ENCODE measurements at regions not wholly inside any gene's neighbourhood (a gene's known extent, or its start where the extent isn't known, plus 50 kb on each side); places are given as distances from the start of the nearest gene placed in this dataset.
A peak's percentile ranks its signal among the peaks of the same experiment; 100 is the strongest.

DNA sequence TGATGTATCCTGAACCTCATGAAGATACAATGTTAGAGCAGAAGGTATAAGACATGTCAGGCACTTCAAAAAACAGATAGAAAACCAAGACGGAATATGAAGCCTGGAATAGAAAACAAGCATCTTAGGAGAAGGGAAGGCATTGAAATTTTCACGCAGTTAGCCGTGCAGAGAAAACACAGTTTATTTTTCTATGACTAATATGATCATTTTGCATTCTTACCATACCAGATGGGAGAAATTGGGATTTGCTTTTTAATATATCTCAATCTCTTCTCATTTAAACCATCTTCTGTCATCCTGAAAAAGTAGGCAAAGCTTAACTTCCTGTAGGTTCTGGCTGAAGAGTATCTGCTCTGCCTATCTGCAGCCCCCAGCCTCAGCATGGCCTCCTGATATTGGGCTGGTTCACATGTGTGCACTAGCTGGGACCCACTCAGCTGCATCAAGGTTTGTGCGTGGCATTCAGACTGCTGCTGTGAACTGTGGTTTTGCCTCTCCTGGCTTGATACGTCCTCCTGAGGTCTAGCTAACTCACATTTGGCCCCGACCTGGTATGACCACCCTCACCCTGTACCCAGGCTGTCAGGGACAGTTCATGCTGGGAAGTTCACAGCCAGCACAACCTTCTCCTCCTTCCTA, 392.5 kb upstream of the SASH1 start:
- H3K4me3 ChIP-seq (ENCODE audit: low read depth, low read length) = no peak overlapping the region
- no peak for FAIRE-seq
- no peak for DNase-seq (ENCODE audit: low read depth)
- TF ChIP-seq, protein P1, sequence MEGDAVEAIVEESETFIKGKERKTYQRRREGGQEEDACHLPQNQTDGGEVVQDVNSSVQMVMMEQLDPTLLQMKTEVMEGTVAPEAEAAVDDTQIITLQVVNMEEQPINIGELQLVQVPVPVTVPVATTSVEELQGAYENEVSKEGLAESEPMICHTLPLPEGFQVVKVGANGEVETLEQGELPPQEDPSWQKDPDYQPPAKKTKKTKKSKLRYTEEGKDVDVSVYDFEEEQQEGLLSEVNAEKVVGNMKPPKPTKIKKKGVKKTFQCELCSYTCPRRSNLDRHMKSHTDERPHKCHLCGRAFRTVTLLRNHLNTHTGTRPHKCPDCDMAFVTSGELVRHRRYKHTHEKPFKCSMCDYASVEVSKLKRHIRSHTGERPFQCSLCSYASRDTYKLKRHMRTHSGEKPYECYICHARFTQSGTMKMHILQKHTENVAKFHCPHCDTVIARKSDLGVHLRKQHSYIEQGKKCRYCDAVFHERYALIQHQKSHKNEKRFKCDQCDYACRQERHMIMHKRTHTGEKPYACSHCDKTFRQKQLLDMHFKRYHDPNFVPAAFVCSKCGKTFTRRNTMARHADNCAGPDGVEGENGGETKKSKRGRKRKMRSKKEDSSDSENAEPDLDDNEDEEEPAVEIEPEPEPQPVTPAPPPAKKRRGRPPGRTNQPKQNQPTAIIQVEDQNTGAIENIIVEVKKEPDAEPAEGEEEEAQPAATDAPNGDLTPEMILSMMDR (IDR thresholded peaks at IDR 0.05; ENCODE audit: insufficient read depth, low read length, severe bottlenecking) = no peak
- no peaks in the 10 kb centered on the region for H3K36me3 ChIP-seq (ENCODE audit: control insufficient read depth, insufficient read depth, low read length)
- no peaks in the 10 kb centered on the region for H3K27me3 ChIP-seq (ENCODE audit: control insufficient read depth, insufficient read depth, low read length)

DNA sequence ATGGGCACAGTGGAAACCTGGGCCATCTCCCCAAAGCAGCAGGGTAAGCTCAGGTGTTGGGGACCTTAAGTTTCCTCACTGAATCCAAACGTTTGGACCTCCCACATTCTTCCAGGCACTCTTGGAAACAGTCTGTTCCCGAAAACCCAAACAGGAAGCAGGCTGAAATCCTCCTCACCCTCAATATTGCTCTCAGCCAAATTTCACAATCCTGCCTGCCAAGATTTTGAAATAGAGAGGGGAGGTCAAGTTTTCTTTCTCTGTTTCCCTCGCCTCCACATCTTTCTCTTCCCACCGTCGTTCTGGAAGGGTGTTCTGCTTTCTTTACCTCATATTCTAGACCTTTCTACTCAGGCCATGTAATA, 392.0 kb upstream of the SASH1 start:
- FAIRE-seq (no peak), DNase-seq (ENCODE audit: low read depth) (peak; percentile 38)

DNA sequence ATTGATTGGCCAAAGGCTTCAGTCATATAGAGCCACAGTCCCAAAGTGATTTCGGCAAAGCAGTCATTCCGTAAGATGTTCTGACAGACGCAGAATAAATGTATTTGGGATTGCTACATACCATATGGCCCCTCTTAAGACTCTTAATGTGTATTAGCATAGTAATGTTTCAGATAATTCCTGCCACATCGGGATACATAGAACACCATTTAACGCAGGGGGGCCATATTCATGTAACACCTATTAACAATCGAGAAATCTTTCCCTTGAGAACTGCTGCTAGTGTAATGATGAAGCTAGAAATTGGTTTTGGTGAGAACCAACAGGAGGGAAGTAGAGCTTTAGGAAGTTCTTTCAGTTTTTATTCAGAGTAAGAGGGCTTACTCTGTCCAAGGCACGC, 390.9 kb upstream of the SASH1 start:
- DNase-seq (ENCODE audit: low read depth) (no peak), FAIRE-seq (no peak)
- Histone ChIP-seq H3K27me3 (ENCODE audit: control insufficient read depth, insufficient read depth, low read length) (no peaks in the 10 kb centered on the region), H3K4me3 (ENCODE audit: low read depth, low read length) (no peak overlapping the region), H3K36me3 (ENCODE audit: control insufficient read depth, insufficient read depth, low read length) (no peaks in the 10 kb centered on the region)
- TF ChIP-seq, protein P1 (IDR thresholded peaks at IDR 0.05; ENCODE audit: insufficient read depth, low read length, severe bottlenecking) = no peak

More for the DNA sequence above, 392.0 kb upstream of the SASH1 start:
- Histone ChIP-seq H3K36me3 (ENCODE audit: control insufficient read depth, insufficient read depth, low read length) (no peaks in the 10 kb centered on the region), H3K4me3 (ENCODE audit: low read depth, low read length) (no peak overlapping the region), H3K27me3 (ENCODE audit: control insufficient read depth, insufficient read depth, low read length) (no peaks in the 10 kb centered on the region)
- TF ChIP-seq, protein P1 (IDR thresholded peaks at IDR 0.05; ENCODE audit: insufficient read depth, low read length, severe bottlenecking) = no peak

DNA sequence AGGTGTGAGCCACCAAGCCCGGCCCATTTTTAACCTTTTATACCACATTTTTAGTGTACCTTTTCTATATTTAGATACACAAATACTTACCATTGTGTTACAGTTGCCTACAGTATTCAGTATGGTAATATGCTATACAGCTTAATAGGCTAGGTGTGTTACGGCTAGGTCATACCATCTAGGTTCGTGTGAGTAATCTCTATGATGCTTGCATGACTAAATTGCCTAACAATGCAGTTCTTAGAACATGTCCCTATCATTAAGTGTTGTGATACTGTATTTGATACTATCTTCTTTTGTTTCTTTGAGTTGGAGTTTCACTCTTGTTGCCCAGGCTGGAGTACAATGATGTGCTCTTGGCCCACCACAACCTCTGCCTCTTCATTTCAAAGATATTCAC, 387.7 kb upstream of the SASH1 start:
- DNase-seq (ENCODE audit: low read depth) = peak; percentile 93
- TF ChIP-seq, protein P1 (IDR thresholded peaks at IDR 0.05; ENCODE audit: insufficient read depth, low read length, severe bottlenecking) = no peak
- no peak for FAIRE-seq

DNA sequence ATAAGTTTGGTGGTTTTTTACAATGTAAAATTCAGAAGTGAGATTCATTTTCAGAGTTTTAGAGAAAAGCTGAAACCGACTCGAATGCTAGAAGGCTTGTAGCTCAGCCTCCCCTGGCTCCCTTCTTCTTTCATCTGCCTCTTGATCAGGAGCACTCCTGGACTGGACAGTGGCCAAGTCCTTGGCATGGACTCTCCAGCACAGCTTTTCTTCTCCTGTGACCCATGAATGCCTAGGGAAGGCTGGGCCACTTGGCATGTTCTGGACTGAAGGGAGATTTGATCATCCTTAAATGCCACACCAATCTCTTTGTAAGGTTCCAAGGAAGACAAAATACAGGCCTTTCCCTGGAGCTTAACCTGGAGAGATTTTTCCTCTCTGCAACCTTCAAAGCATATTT, 384.0 kb upstream of the SASH1 start:
- FAIRE-seq (no peak), DNase-seq (ENCODE audit: low read depth) (no peak)
- TF ChIP-seq, protein P1 (IDR thresholded peaks at IDR 0.05; ENCODE audit: insufficient read depth, low read length, severe bottlenecking) = no peak
- Histone ChIP-seq H3K36me3 (ENCODE audit: control insufficient read depth, insufficient read depth, low read length) (no peaks in the 10 kb centered on the region), H3K4me3 (ENCODE audit: low read depth, low read length) (no peak overlapping the region), H3K27me3 (ENCODE audit: control insufficient read depth, insufficient read depth, low read length) (no peaks in the 10 kb centered on the region)

More for the DNA sequence above, 387.7 kb upstream of the SASH1 start:
- Histone ChIP-seq H3K36me3 (ENCODE audit: control insufficient read depth, insufficient read depth, low read length) (no peaks in the 10 kb centered on the region), H3K4me3 (ENCODE audit: low read depth, low read length) (no peak overlapping the region), H3K27me3 (ENCODE audit: control insufficient read depth, insufficient read depth, low read length) (no peaks in the 10 kb centered on the region)

Data from bronchial epithelial cell (primary cell).